ENCODE measurements at regions not wholly inside any gene's neighbourhood (a gene's known extent, or its start where the extent isn't known, plus 50 kb on each side); places are given as distances from the start of the nearest gene placed in this dataset.
A peak's percentile ranks its signal among the peaks of the same experiment; 100 is the strongest.
"Not testable (repeated sequence)": the region's sequence is repeated elsewhere in the genome, so short reads cannot be mapped to it uniquely, and the experiment has no call there.

DNA sequence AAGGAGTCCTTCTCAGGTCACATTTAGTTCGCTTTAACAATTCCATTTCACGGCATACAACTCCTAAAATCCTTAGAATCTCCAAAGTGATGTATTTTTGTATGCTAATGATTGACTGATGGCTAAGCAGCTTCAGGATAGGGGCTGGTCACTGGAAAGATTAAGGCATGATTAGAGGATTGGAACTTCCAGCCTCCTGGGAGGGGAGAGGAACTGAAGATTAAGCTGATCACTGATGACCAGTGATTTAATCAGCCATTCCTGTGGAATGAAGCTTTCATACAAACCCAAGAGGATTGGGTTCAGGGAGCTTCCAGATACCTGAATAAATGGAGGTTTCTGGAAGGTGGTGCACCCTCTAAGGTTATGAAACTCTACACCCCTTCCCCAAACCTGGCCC is 123.9 kb upstream of the CDK13 start:
- DNase-seq, result no peak

DNA sequence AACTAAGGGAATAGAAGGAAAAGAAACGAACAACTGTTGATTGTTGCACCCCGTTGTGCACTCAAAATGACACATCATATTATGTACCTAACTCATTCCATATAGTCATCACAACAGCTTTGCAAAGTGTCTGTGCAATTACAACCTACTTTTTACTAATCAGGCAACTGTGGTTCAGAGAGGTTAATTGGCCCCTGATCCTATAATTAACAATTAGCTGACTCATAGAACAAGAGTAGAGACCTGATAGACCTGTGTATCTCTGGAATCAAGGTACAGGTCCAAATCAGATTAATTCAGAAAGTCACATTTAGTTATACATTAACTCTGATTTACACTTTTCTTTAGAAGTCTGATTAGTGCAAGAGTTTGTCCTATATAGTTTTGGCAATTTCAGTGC is 122.5 kb upstream of the CDK13 start:
- no peak for DNase-seq

- no peak for DNase-seq
Measured at GRCh38 chr7:39829028-39829427, 121.0 kb upstream of the CDK13 start.

- no peak for DNase-seq
Measured at GRCh38 chr7:39832519-39833085, 117.5 kb upstream of the CDK13 start.

DNA sequence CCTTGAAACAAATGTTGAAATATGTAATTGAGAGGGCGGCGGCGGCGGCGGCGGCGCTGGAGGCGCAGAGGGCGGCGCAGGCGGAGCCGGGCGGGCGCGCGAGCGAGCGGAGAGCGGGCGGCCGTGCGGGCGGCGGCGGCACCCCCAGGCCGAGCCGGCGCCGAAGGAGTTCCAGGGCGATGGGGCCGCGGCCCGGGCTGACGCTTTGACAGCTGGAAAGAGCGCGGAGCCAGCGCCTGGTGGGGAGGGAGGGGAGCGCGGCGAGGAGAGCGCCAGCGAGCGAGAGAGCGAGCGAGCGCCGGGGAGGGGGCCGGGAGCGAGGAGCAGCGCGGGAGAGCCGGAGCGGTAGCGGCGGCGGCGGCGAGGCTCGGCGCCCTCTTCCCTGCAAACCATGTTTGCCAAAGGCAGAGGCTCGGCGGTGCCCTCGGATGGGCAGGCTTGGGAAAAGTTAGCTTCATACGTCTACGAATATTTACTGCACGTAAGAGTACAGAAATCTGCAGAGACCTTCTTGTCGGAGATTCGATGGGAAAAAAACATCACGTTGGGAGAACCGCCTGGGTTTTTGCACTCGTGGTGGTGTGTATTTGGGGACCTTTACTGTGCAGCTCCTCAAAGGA is 116.8 kb upstream of the CDK13 start:
- peak; percentile 16 for DNase-seq

- DNase-seq, result not testable (repeated sequence)
Measured at GRCh38 chr7:39833865-39834634, 116.0 kb upstream of the CDK13 start.

- peak; percentile 53 for DNase-seq
Measured at GRCh38 chr7:39838326-39838725, 111.7 kb upstream of the CDK13 start.

DNA sequence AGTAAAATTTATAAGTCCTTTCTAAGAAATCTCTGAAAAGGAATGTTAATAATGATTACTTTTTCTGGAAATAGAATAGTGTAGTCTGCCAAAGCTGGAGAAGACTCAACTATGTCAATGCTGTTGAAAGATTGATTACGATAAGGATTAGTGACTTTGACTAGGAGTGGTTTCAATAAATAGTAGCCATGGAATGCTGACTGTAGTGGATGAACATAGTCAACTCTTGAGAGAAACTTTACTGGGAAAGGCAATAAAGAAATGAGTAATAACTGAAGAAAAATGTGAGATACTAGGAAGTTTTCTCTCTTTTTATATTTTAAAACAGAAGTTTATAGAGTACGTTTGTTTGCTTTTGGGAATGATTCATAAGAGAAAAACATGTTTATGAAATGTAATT is 105.0 kb upstream of the CDK13 start:
- no peak for DNase-seq

DNA sequence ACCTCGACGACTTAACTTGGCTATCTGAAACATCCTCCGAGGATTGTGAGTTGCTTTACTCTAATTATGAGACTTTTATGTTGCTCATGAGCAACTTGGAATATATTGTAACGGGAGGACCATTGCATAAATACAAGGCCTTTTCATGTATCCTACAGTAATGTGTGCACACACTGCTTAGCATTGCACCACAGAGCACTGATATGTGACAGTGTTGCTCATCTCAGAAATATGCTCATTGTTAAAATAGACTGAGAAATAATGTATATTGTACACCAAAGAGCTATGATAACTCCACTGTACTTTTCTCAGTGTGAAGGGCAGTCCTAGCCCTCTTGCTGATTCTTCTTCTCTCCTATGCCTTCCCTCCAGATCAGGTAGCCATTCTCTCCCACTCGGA is 102.8 kb upstream of the CDK13 start:
- DNase-seq, result peak; percentile 6

DNA sequence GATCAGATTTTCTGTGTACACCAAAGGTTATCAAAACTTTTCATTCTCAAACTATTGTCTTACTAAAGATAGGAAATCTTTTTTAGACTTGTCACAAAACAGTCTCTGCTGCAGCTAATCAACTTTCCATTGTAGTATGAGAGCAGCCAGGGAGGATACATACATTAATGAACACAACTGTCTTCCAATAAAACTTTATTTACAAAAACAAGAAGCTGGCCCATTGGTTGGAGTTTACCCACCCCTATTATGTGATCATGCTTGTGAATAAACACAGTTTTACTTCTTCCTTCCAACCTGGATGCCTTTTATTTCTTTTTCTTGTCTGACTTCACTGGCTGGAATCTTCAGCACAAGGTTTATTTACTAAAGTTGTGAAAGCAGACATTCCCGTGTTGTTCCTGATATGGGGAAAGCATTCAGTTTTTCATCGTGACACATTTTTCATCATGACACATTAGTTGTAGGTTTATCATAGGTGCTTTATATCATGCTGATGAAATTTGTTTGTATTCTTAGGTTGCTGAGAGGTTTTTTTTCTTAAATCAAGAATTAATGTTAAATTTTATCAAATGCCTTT is 98.5 kb upstream of the CDK13 start:
- peak; percentile 23 for DNase-seq

DNA sequence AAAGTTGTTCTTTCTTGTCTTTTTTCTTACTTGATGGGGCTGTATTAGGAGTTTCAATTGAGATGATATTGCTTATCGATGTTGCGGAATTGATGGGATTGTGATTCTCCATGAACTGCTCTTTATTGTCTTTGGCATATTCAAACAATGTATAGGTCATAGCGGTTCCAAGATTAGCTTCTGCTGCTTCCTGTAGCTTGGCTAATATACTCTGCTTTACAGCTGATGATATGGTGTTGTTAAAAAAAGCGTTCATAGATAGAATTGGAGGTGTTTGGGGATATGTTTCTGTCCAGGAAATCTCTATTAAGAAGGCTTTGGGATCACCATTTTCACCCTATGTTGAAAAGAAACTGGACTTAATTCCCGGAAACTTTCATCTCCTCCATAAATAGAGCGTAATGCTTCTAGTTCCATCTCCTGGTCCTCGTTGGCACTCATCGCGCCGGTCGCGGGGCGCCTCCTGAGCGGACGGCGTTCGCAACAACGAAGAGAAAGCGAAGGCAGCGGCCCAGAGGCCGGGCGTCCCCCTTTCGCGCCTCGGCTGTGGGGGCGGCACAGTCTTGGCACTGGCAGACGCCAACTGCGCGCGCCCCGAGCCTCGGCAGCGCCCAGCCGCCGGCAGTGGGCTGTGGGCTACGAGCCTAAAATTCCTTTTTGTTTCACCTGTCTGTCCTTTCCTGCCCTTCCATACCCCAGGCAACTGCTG is 95.3 kb upstream of the CDK13 start:
- not testable (repeated sequence) for DNase-seq

- DNase-seq, result no peak
Measured at GRCh38 chr7:39855325-39855674, 94.8 kb upstream of the CDK13 start.

- DNase-seq, result not testable (repeated sequence)
Measured at GRCh38 chr7:39863675-39864322, 86.3 kb upstream of the CDK13 start.

- not testable (repeated sequence) for DNase-seq
Measured at GRCh38 chr7:39869888-39870522, 80.1 kb upstream of the CDK13 start.

DNA sequence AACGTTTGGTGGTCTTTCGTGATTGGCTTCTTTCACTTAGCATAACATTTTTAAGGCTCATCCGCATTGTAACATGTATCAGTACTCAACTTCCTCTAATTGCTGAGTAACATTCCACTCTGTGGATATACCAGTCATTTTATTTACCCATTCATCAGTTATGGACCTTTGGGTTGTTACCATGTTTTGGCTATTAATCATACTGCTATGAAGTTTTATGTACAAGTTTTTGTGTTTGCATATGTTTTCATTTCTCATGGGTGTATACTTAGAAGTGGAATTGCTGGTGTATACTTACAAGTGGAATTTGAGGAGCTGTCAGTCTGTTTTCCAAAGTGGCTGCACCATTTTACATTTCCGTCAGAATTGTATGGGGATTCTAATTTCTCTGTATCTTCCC is 78.4 kb upstream of the CDK13 start:
- DNase-seq, result not testable (repeated sequence)

- DNase-seq, result no peak
Measured at GRCh38 chr7:39880556-39880955, 69.5 kb upstream of the CDK13 start.

DNA sequence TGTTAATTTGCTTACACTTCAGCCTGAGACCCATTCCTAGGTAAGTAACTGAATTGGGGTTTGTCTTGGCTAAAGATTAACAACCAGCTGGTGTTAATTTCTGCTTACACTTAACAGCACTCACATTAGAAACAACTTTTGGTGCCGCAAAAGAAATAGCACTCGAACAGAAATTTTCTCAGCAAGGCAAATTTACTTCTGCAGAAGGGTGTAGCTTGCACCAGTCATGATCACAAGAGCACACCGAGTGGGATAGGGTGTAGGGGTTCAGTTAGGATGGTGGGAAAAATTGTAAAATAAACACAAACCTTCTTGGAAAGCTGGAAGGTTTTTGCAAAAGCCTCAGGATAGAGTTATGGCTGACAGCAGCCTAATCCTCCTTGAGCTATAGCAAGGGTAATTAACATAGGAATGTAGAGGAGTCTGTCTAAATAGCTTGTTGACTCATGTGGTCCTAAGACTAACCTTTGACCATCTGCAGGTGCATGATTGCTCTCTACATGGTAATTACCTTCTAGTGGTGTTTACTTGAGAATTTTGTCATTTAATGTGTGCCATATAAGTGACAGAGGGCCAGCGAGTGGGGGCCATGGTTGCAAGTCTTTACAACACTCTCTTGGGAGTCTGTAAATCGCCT is 67.8 kb upstream of the CDK13 start:
- DNase-seq, result no peak

DNA sequence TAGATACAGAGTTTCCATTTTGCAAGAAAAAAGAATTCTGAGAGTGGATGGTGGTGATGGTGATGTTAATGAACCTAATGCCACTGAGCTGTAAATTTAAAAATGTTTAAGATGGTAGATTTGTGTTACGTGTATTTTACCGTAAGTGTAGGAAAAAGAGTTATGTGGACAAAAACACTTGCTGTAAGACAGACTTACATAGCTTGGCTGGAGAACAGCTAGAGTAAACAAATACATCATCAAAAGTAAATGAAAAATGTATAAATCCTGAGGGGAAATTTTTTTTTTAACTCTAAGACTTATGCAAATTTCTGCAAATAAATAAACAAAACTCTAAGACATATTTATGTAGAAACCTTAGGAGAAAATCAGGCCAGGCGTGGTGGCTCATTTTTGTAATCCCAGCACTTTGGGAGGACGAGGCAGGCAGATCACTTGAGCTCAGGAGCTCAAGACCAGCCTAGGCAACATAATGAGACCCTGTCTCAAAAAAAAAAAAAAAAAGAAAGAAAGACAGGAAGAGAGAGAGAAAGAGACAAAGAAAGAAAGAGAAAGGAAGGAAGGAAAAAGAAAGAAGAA is 66.2 kb upstream of the CDK13 start:
- DNase-seq, result no peak

GRCh38 chr7:39888171-39888853 is 61.7 kb upstream of the CDK13 start:
- no peak for DNase-seq

GRCh38 chr7:39890411-39890810 is 59.6 kb upstream of the CDK13 start:
- no peak for DNase-seq

DNA sequence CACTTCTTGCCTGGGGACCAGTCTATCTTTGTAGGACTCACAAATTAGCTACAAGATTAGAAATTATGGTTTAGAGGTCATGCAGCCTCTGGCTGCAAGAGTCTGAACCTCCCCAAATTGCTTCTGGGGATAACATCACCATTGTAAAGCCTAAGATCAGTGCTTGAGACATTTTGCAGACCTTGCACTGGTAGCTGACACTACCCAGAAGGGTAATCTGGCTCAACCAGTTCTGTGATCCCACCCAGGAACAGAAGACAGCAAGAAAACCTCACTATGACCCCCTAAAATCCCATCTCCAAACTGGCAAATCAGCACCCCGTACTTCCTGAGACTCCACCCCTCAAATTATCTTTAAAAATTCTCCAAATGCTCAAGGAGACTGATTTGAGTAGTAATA is 58.2 kb upstream of the CDK13 start:
- DNase-seq, result no peak

All from NCI-H226 (cell line).